Osteoblast (primary cell): ENCODE measurements at regions not wholly inside any gene's neighbourhood (a gene's known extent, or its start where the extent isn't known, plus 50 kb on each side); places are given as distances from the start of the nearest gene placed in this dataset.

Source experiments
- DNase-seq: peaks from one replicate; pipeline ENCODE4 v3.0.0; 2011; ENCODE audit warnings: low spot score, mixed read lengths; ENCODE audit not compliant: insufficient read length; ENCODE audit errors: missing footprints
- H2AFZ ChIP-seq: 2 replicates; pipeline ENCODE4 v1.6.0; 2011; ENCODE audit warnings: mild to moderate bottlenecking, low read length
- H3K27ac ChIP-seq: 2 replicates; pipeline ENCODE4 v1.5.1; 2011; ENCODE audit warnings: mild to moderate bottlenecking, low read depth, low read length, moderate library complexity
- H3K27me3 ChIP-seq: 2 replicates; pipeline ENCODE4 v1.6.0; 2012; ENCODE audit warnings: mild to moderate bottlenecking, control low read depth, inconsistent platforms, low read length, moderate library complexity; ENCODE audit not compliant: insufficient read depth
- H3K36me3 ChIP-seq: 2 replicates; pipeline ENCODE4 v1.5.1; 2011; ENCODE audit warnings: mild to moderate bottlenecking, low read length, control low read depth, moderate library complexity; ENCODE audit not compliant: insufficient read depth
- H3K4me1 ChIP-seq: 2 replicates; pipeline ENCODE4 v1.5.1; 2011; ENCODE audit warnings: mild to moderate bottlenecking, low read length, control low read depth, moderate library complexity; ENCODE audit not compliant: insufficient read depth
- H3K4me2 ChIP-seq: 2 replicates; pipeline ENCODE4 v1.6.0; 2011; ENCODE audit warnings: mild to moderate bottlenecking, low read length; ENCODE audit not compliant: insufficient read depth
- H3K4me3 ChIP-seq: fragments of 200-600 bp; sonication (generic); 3 replicates; pipeline ENCODE4 v1.5.1; 2012; ENCODE audit warnings: mild to moderate bottlenecking, low read length, inconsistent platforms; ENCODE audit not compliant: insufficient read depth
- H3K79me2 ChIP-seq: 2 replicates; pipeline ENCODE4 v1.6.0; 2012; ENCODE audit warnings: mild to moderate bottlenecking, low read length, control low read depth, inconsistent platforms; ENCODE audit not compliant: insufficient read depth
- H3K9me3 ChIP-seq: 2 replicates; pipeline ENCODE4 v1.5.1; 2011; ENCODE audit warnings: low read depth, low read length, control low read depth
- H4K20me1 ChIP-seq: 2 replicates; pipeline ENCODE4 v1.6.0; 2012; ENCODE audit warnings: mild to moderate bottlenecking, low read length, control low read depth; ENCODE audit not compliant: insufficient read depth
- CTCF ChIP-seq: IDR thresholded peaks from 2 replicates; pipeline ENCODE4 v1.5.1; 2011; ENCODE audit warnings: mild to moderate bottlenecking, low read depth, low read length, moderate library complexity; ENCODE audit errors: extremely low read depth

- Histone ChIP-seq H3K27ac (no peak overlapping the region), H4K20me1 (no peaks in the 10 kb centered on the region), H3K4me3 (no peak overlapping the region), H3K4me2 (no peak overlapping the region), H3K79me2 (peaks cover 3% of the 10 kb centered on the region), H2AFZ (no peak overlapping the region), H3K27me3 (no peaks in the 10 kb centered on the region), H3K4me1 (no peaks in the 10 kb centered on the region), H3K9me3 (no peaks in the 10 kb centered on the region), H3K36me3 (no peaks in the 10 kb centered on the region)
- no peak for DNase-seq
- no peak for TF ChIP-seq CTCF
These were observed 168.1 kb downstream of the KLF6 start for GRCh38 chr10:3616880-3617279.

- Histone ChIP-seq H3K9me3 (peaks cover 2% of the 10 kb centered on the region), H3K4me2 (no peak overlapping the region), H2AFZ (no peak overlapping the region), H3K27ac (no peak overlapping the region), H3K79me2 (no peaks in the 10 kb centered on the region), H3K4me3 (no peak overlapping the region), H3K27me3 (no peaks in the 10 kb centered on the region), H3K4me1 (no peaks in the 10 kb centered on the region), H4K20me1 (no peaks in the 10 kb centered on the region), H3K36me3 (no peaks in the 10 kb centered on the region)
- DNase-seq: no peak
- TF ChIP-seq CTCF: no peak
These were observed 171.7 kb downstream of the KLF6 start for GRCh38 chr10:3613318-3613717.

GRCh38 chr10:3612183-3613001 lies 172.6 kb downstream of the KLF6 start:
- Histone ChIP-seq H3K79me2 (no peaks in the 10 kb centered on the region), H3K9me3 (peaks cover 2% of the 10 kb centered on the region), H3K27ac (no peak overlapping the region), H3K27me3 (no peaks in the 10 kb centered on the region), H2AFZ (no peak overlapping the region), H4K20me1 (no peaks in the 10 kb centered on the region), H3K4me3 (no peak overlapping the region), H3K4me1 (no peaks in the 10 kb centered on the region), H3K4me2 (no peak overlapping the region), H3K36me3 (no peaks in the 10 kb centered on the region)
- no peak for TF ChIP-seq CTCF
- no peak for DNase-seq

- Histone ChIP-seq H3K79me2 (peaks cover 2% of the 10 kb centered on the region), H2AFZ (no peak overlapping the region), H3K4me1 (no peaks in the 10 kb centered on the region), H3K4me3 (no peak overlapping the region), H4K20me1 (no peaks in the 10 kb centered on the region), H3K27me3 (no peaks in the 10 kb centered on the region), H3K27ac (no peak overlapping the region), H3K9me3 (peaks cover 2% of the 10 kb centered on the region), H3K4me2 (no peak overlapping the region), H3K36me3 (no peaks in the 10 kb centered on the region)
- no peak for DNase-seq
- TF ChIP-seq CTCF: no peak
These were observed 178.7 kb downstream of the KLF6 start for GRCh38 chr10:3606309-3606708.
